CD14-positive monocyte (primary cell): ENCODE measurements at regions not wholly inside any gene's neighbourhood (a gene's known extent, or its start where the extent isn't known, plus 50 kb on each side); places are given as distances from the start of the nearest gene placed in this dataset.

Source experiments
- DNase-seq, 3 donors: peaks; one replicate each; pipeline ENCODE4 v3.0.0-alpha.2; 2011 to 2022
- H2AFZ ChIP-seq: 2 replicates; pipeline ENCODE4 v1.6.0; 2012; ENCODE audit warnings: mild to moderate bottlenecking, low read depth, low read length, inconsistent platforms; ENCODE audit not compliant: insufficient read depth, poor library complexity, severe bottlenecking
- H3K27ac ChIP-seq, 2 donors: 1 replicate in 1 of 2; 2 replicates in 1 of 2; pipeline ENCODE4 v1.5.1; 2012 to 2013; ENCODE audit warnings: low read length in 2 of 2, control low read depth in 1 of 2, inconsistent platforms in 1 of 2, low read depth in 1 of 2, mild to moderate bottlenecking in 1 of 2
- H3K27me3 ChIP-seq, 2 donors: one replicate each; pipeline versions ENCODE4 v1.6.0 to v1.6.1; 2011 to 2013; ENCODE audit warnings: low read length in 2 of 2; ENCODE audit not compliant: control insufficient read depth in 2 of 2, insufficient read depth in 2 of 2
- H3K36me3 ChIP-seq, 2 donors: replicated peaks in 1 of 2; 1 replicate in 1 of 2; 2 replicates in 1 of 2; pipeline versions ENCODE4 v1.5.1 to v1.6.1; 2012 to 2013; ENCODE audit warnings: low read length in 2 of 2, control low read depth in 1 of 2, inconsistent platforms in 1 of 2, mild to moderate bottlenecking in 1 of 2; ENCODE audit not compliant: insufficient read depth in 2 of 2, control insufficient read depth in 1 of 2
- H3K4me1 ChIP-seq, 2 donors: 1 replicate in 1 of 2; 2 replicates in 1 of 2; pipeline versions ENCODE4 v1.5.1 to v1.6.1; 2012 to 2013; ENCODE audit warnings: low read length in 2 of 2, control low read depth in 1 of 2, inconsistent platforms in 1 of 2, mild to moderate bottlenecking in 1 of 2, moderate library complexity in 1 of 2; ENCODE audit not compliant: insufficient read depth in 2 of 2, control insufficient read depth in 1 of 2
- H3K4me2 ChIP-seq: replicated peaks from 2 replicates; pipeline ENCODE3; 2012; ENCODE audit warnings: low read length, moderate library complexity, mild to moderate bottlenecking; ENCODE audit not compliant: poor library complexity, severe bottlenecking; ENCODE audit errors: extremely low read depth
- H3K4me3 ChIP-seq, 3 experiments: fragments of 200-600 bp in 1 of 3; sonication (generic) in 1 of 3; replicated peaks in 1 of 3; 1 replicate in 2 of 3; 2 replicates in 1 of 3; pipeline ENCODE4 v1.5.1; 2011 to 2013; ENCODE audit warnings: low read length in 3 of 3, mild to moderate bottlenecking in 3 of 3, control low read depth in 2 of 3, low read depth in 2 of 3, inconsistent platforms in 1 of 3, moderate library complexity in 1 of 3
- H3K79me2 ChIP-seq: 2 replicates; pipeline ENCODE4 v1.6.0; 2012; ENCODE audit warnings: mild to moderate bottlenecking, control low read depth, inconsistent platforms, low read length, moderate library complexity; ENCODE audit not compliant: insufficient read depth
- H3K9ac ChIP-seq: 2 replicates; pipeline ENCODE4 v1.6.0; 2017; ENCODE audit warnings: low read length, mild to moderate bottlenecking; ENCODE audit not compliant: insufficient read depth, poor library complexity, severe bottlenecking
- H3K9me3 ChIP-seq, 2 donors: replicated peaks in 1 of 2; 1 replicate in 1 of 2; 2 replicates in 1 of 2; pipeline versions ENCODE4 v1.5.1 to v1.6.1; 2012 to 2013; ENCODE audit warnings: low read length in 2 of 2, control low read depth in 1 of 2; ENCODE audit not compliant: control insufficient read depth in 1 of 2, insufficient read depth in 1 of 2
- H4K20me1 ChIP-seq: 2 replicates; pipeline ENCODE4 v1.6.0; 2012; ENCODE audit warnings: mild to moderate bottlenecking, low read length, control low read depth, moderate library complexity; ENCODE audit not compliant: insufficient read depth
- H3K27ac Mint-ChIP-seq, 7 donors: one replicate each; pipeline ENCODE4 v1.8.0; 2020; ENCODE audit warnings: mild to moderate bottlenecking in 7 of 7, mixed read lengths in 7 of 7, moderate library complexity in 6 of 7, inconsistent platforms in 2 of 7
- H3K27me3 Mint-ChIP-seq, 3 donors: one replicate each; pipeline ENCODE4 v1.8.0; 2021 to 2022; ENCODE audit warnings: low read depth in 3 of 3, mild to moderate bottlenecking in 3 of 3, mixed read lengths in 3 of 3, moderate library complexity in 3 of 3, inconsistent platforms in 1 of 3
- H3K36me3 Mint-ChIP-seq, 2 donors: one replicate each; pipeline ENCODE4 v1.8.0; 2020; ENCODE audit warnings: mixed read lengths in 2 of 2, inconsistent platforms in 1 of 2, mild to moderate bottlenecking in 1 of 2
- H3K4me1 Mint-ChIP-seq: one replicate; pipeline ENCODE4 v1.8.0; 2020; ENCODE audit warnings: mild to moderate bottlenecking, mixed read lengths
- H3K4me3 Mint-ChIP-seq, 2 donors: one replicate each; pipeline ENCODE4 v1.8.0; 2020; ENCODE audit warnings: mild to moderate bottlenecking in 2 of 2, mixed read lengths in 2 of 2, moderate library complexity in 1 of 2
- H3K9me3 Mint-ChIP-seq, 7 donors: one replicate each; pipeline ENCODE4 v1.8.0; 2020 to 2022; ENCODE audit warnings: mixed read lengths in 7 of 7, mild to moderate bottlenecking in 6 of 7, moderate library complexity in 6 of 7, inconsistent platforms in 2 of 7
- WGBS: methylation state at CpG from one replicate; pipeline ENCODE4 v1.1.5; 2013; ENCODE audit warnings: missing lambda C conversion rate; ENCODE audit not compliant: insufficient coverage; 5-methylcytosine and 5-hydroxymethylcytosine counted together
- intact Hi-C, 2 donors: fragments of 100-400 bp; cut with micrococcal nuclease; formaldehyde crosslinking; loops; one replicate each; pipeline versions ENCODE4 v1.15.0 to v1.15.1; 2023
- TF ChIP-seq, protein P1 (sequence below): fragments of 200-600 bp; IDR thresholded peaks from one replicate; pipeline ENCODE4 v1.8.0; 2022; ENCODE audit warnings: antibody characterized with exemption, mild to moderate bottlenecking

DNA sequence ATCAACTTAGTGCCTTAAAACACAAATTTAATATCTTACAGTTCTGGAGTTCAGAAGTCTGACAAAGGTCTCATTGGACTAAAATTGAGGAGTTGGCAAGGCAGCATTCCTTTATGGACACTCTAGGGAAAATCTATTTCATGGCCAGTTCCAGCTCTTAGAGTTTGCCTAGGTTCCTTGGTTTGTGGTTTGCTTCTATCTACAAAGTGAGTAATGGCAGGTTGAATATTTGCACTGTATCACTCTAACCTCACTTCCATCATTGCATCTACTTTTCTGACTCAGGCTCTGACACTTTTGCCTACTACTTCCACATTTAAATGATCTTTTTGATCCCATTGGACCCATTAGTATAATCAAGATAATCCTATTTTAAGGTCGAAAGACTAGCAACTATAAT is 64.7 kb upstream of the PCDH10 start:
- intact Hi-C loops: no loop called here
- Histone ChIP-seq H3K9me3 (no peaks in the 10 kb centered on the region), H3K4me2 (no peak overlapping the region), H3K4me1 (no peaks in the 10 kb centered on the region), H3K4me3 (no peak overlapping the region), H3K27ac (no peak overlapping the region), H3K9ac (no peak overlapping the region), H2AFZ (no peak overlapping the region), H4K20me1 (no peaks in the 10 kb centered on the region), H3K36me3 (no peaks in the 10 kb centered on the region), H3K27me3 (no peaks in the 10 kb centered on the region), H3K79me2 (no peaks in the 10 kb centered on the region)
- TF ChIP-seq, protein P1, sequence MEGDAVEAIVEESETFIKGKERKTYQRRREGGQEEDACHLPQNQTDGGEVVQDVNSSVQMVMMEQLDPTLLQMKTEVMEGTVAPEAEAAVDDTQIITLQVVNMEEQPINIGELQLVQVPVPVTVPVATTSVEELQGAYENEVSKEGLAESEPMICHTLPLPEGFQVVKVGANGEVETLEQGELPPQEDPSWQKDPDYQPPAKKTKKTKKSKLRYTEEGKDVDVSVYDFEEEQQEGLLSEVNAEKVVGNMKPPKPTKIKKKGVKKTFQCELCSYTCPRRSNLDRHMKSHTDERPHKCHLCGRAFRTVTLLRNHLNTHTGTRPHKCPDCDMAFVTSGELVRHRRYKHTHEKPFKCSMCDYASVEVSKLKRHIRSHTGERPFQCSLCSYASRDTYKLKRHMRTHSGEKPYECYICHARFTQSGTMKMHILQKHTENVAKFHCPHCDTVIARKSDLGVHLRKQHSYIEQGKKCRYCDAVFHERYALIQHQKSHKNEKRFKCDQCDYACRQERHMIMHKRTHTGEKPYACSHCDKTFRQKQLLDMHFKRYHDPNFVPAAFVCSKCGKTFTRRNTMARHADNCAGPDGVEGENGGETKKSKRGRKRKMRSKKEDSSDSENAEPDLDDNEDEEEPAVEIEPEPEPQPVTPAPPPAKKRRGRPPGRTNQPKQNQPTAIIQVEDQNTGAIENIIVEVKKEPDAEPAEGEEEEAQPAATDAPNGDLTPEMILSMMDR: no peak
- H3K4me3 Mint-ChIP-seq: no peak overlapping the region
- no peaks in the 10 kb centered on the region for H3K9me3 Mint-ChIP-seq
- no peaks in the 10 kb centered on the region for H3K27me3 Mint-ChIP-seq
- H3K27ac Mint-ChIP-seq: no peak overlapping the region
- DNase-seq: no peak
- H3K36me3 Mint-ChIP-seq: no peaks in the 10 kb centered on the region
- H3K4me1 Mint-ChIP-seq: no peaks in the 10 kb centered on the region
- no CpG with 5 or more reads among the region's 1 CpG for WGBS

- Histone ChIP-seq H3K9me3 (no peaks in the 10 kb centered on the region), H3K4me1 (no peaks in the 10 kb centered on the region), H3K27me3 (no peaks in the 10 kb centered on the region), H2AFZ (no peak overlapping the region), H3K36me3 (no peaks in the 10 kb centered on the region), H3K9ac (no peak overlapping the region), H3K27ac (no peak overlapping the region), H3K4me2 (no peak overlapping the region), H4K20me1 (no peaks in the 10 kb centered on the region), H3K79me2 (no peaks in the 10 kb centered on the region), H3K4me3 (no peak overlapping the region)
- H3K4me3 Mint-ChIP-seq: no peak overlapping the region
- H3K27ac Mint-ChIP-seq: no peak overlapping the region
- intact Hi-C loops: no loop called here
- H3K36me3 Mint-ChIP-seq: no peaks in the 10 kb centered on the region
- peaks cover 0 to 4% (median 0%) of the 10 kb centered on the region in 7 donors for H3K9me3 Mint-ChIP-seq
- no peaks in the 10 kb centered on the region for H3K4me1 Mint-ChIP-seq
- WGBS: no CpG with 5 or more reads among the region's 2 CpGs
- TF ChIP-seq, protein P1: no peak
- DNase-seq: no peak
- H3K27me3 Mint-ChIP-seq: no peaks in the 10 kb centered on the region
Observed at GRCh38 chr4:133095591-133095990, 53.5 kb upstream of the PCDH10 start.
